Ovary (tissue), 7 donors: ENCODE measurements at regions not wholly inside any gene's neighbourhood (a gene's known extent, or its start where the extent isn't known, plus 50 kb on each side); places are given as distances from the start of the nearest gene placed in this dataset.

Experiments
- DNase-seq, 5 donors: peaks; one replicate each; pipeline ENCODE4 v3.0.0-alpha.2; 2019 to 2020
- H3K27ac ChIP-seq, 2 donors: fragments of 200-600 bp; one replicate each; pipeline versions ENCODE4 v1.5.1 to v1.8.0; 2019 to 2022
- H3K27me3 ChIP-seq: fragments of 200-600 bp; one replicate; pipeline ENCODE4 v1.8.0; 2022
- H3K36me3 ChIP-seq: fragments of 200-600 bp; sonication (generic); one replicate; pipeline ENCODE4 v1.5.1; 2019
- H3K4me1 ChIP-seq: one replicate; pipeline ENCODE4 v1.8.1; 2013; ENCODE audit warnings: mild to moderate bottlenecking, moderate library complexity; ENCODE audit not compliant: insufficient read depth
- H3K4me3 ChIP-seq: fragments of 200-600 bp; sonication (generic); one replicate; pipeline ENCODE4 v1.5.1; 2017
- H3K9me3 ChIP-seq, 2 donors: fragments of 200-600 bp in 1 of 2; sonication (generic) in 1 of 2; one replicate each; pipeline versions ENCODE4 v1.5.1 to v1.8.1; 2013 to 2019; ENCODE audit warnings: mild to moderate bottlenecking in 1 of 2, moderate library complexity in 1 of 2
- EP300 ChIP-seq: sonication (generic); formaldehyde crosslinking; IDR thresholded peaks from one replicate; pipeline ENCODE4 v1.6.1; 2017; ENCODE audit warnings: antibody characterized with exemption
- POLR2A ChIP-seq: fragments of 450-650 bp; IDR thresholded peaks from one replicate; pipeline ENCODE4 v1.6.1; 2017; ENCODE audit warnings: antibody characterized with exemption, mild to moderate bottlenecking, moderate library complexity
- WGBS, 3 donors: extraction: QIAGEN DNeasy Blood & Tissue Kit in 1 of 3; methylation state at CpG; one replicate each; pipeline versions ENCODE4 v1.1.5 to v1.1.7; 2013 to 2017; 5-methylcytosine and 5-hydroxymethylcytosine counted together
- intact Hi-C, 4 donors: fragments of 100-400 bp; cut with DNase I; formaldehyde crosslinking; loops; one replicate each; pipeline versions ENCODE4 v1.11.0 to v1.15.1; 2022 to 2023
- TF ChIP-seq, protein P1 (sequence below), 3 donors: fragments of 450-650 bp in 2 of 3; fragments of 200-600 bp in 1 of 3; IDR thresholded peaks; one replicate each; pipeline versions ENCODE4 v1.5.1 to v1.8.0; 2016 to 2022; ENCODE audit warnings: antibody characterized with exemption in 3 of 3, mild to moderate bottlenecking in 1 of 3
- donor health status: DM: no; HTN: no; CAD: no; lungs with moderate emphysema.
- donor health status: DM: no; HTN: no; CAD: no.
- donor health status: Bipolar disorder and iron deficiency.
- donor health status: DM: no; HTN: no; CAD: no.
- donor health status: DM: yes; HTN: yes; CAD: no.

- H3K9me3 ChIP-seq: no peaks in the 10 kb centered on the region
- 60 to 61% (median 61%) methylated on average over 15 of the region's 15 CpGs for WGBS, 3 donors
- intact Hi-C loops: loop anchor here in 3 of 4 donors (10.0 kb wide), 1 partner anchor 551 kb away; the partner anchor contains the start of gene SOX4 (in 3 of the 3)
- no peak for TF ChIP-seq EP300
- TF ChIP-seq, protein P1, sequence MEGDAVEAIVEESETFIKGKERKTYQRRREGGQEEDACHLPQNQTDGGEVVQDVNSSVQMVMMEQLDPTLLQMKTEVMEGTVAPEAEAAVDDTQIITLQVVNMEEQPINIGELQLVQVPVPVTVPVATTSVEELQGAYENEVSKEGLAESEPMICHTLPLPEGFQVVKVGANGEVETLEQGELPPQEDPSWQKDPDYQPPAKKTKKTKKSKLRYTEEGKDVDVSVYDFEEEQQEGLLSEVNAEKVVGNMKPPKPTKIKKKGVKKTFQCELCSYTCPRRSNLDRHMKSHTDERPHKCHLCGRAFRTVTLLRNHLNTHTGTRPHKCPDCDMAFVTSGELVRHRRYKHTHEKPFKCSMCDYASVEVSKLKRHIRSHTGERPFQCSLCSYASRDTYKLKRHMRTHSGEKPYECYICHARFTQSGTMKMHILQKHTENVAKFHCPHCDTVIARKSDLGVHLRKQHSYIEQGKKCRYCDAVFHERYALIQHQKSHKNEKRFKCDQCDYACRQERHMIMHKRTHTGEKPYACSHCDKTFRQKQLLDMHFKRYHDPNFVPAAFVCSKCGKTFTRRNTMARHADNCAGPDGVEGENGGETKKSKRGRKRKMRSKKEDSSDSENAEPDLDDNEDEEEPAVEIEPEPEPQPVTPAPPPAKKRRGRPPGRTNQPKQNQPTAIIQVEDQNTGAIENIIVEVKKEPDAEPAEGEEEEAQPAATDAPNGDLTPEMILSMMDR (IDR thresholded peaks at IDR 0.05): peak in 1 of 3 donors; percentile 15
- H3K27ac ChIP-seq: no peak overlapping the region
- DNase-seq: peak in 1 of 5 donors; percentile 26
- no peaks in the 10 kb centered on the region for H3K36me3 ChIP-seq
- H3K4me1 ChIP-seq: peaks cover 5% of the 10 kb centered on the region
- no peaks in the 10 kb centered on the region for H3K27me3 ChIP-seq
- H3K4me3 ChIP-seq: no peak overlapping the region
These were observed 150.8 kb downstream of the PRL start for GRCh38 chr6:22145823-22146677.

DNA sequence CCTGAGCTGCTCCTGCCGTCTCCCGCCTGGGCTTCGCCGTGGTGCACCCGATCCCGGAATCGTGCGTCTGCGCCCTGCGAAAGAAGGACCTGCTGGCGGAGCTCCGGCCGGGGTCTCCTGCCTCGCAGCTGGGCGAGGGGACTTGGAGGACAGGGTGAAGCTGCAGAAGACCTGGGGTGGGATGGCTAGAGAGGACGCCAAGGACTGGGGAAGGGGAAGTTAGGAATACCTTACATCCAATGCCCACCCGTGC is 150.2 kb downstream of the PRL start:
- peak in 2 of 5 donors; percentile 28 to 40 for DNase-seq
- Histone ChIP-seq H3K9me3 (no peaks in the 10 kb centered on the region), H3K36me3 (no peaks in the 10 kb centered on the region), H3K4me1 (peaks cover 5% of the 10 kb centered on the region), H3K4me3 (no peak overlapping the region), H3K27me3 (no peaks in the 10 kb centered on the region), H3K27ac (no peak overlapping the region)
- WGBS, 3 donors: 82 to 91% (median 91%) methylated on average over 17 of the region's 17 CpGs
- TF ChIP-seq EP300: no peak
- no peak for TF ChIP-seq POLR2A
- TF ChIP-seq, protein P1 (IDR thresholded peaks at IDR 0.05): no peak
- intact Hi-C loops: loop anchor here in 3 of 4 donors (10.0 kb wide), 1 partner anchor 552 kb away; the partner anchor contains the start of gene SOX4 (in 3 of the 3)

DNA sequence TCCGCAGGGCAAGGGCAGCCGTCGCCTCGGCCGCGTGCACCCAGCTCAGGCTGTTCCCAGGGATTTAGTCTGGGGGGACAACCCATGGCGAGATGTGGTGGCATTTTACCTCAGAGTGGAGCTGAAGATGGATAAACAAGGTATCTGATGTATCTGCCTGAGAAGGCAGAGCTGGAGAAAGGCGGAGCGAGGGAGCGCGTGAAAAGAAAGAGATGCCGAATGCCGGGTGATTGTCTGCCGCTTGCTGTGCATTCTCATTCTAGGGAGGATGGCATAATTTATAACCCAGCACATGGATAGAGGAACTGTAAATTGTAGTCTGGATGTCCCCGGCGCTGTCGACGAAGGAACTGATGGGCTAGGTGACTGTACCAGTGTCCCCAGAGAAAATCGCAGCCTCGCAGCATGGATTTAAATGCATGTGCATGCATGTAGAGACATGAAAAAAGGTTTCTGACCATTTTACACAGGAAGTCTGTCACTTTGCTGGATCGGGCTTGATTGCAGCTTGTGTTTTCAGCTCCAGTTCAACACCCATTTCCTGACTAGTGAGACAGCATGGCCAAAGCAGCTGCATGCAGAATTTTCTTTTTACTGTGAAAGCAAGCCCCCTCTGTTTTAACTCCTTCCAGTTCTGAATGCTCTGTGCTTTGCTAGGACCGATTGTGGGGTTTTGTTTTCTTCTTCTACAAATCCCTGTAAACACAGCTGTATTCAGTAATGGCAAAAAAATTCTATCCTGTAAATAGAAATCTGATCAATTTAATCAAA is 149.7 kb downstream of the PRL start:
- Histone ChIP-seq H3K4me3 (no peak overlapping the region), H3K4me1 (peaks cover 5% of the 10 kb centered on the region), H3K27ac (no peak overlapping the region), H3K9me3 (no peaks in the 10 kb centered on the region), H3K27me3 (no peaks in the 10 kb centered on the region), H3K36me3 (no peaks in the 10 kb centered on the region)
- intact Hi-C loops: loop anchor here in 3 of 4 donors (10.0 kb wide), 1 partner anchor 552 kb away; the partner anchor contains the start of gene SOX4 (in 3 of the 3)
- TF ChIP-seq EP300 (no peak), POLR2A (no peak)
- TF ChIP-seq, protein P1 (IDR thresholded peaks at IDR 0.05): no peak
- DNase-seq: no peak
- WGBS, 3 donors: 74 to 86% (median 80%) methylated on average over 22 of the region's 22 CpGs

DNA sequence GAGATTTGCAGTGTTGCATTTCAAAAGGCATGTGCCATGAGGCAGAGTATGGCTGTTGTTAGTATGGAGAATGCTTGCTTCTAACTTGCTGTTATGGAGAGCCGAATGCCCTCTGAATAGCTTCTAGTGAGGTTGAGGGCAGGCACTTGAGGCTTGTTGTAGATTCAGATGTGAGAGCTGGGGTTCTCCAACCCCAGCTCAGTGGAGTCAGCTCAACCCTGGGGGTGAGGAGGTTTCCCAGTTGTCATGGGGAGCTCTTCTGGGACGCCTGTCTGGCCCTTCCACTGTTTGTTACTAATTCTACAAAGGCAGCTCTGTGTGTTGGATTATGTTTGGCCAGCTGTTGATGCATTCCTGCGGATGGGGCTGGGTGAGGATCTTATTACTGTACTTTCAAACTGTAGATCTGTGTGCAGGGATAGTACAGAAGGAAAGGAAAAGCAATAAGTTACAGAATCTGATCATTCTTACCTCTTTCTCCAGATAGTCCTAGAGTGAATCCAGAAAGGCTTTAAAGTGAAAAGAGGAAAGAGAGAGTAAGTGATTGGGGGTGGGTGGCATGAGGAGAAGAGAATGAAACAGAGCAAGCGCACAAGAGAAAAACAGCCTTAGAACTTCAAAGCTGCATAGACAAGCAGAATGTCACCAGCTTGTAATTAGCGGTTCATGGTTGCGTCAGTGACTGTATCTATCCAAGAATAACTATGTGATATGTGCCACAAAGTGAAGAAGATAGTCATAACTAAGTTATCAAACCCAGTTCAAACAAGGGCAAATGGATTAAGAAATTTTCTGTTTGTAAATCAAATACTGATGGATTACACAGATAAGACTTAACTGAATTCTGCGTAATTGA is 148.7 kb downstream of the PRL start:
- DNase-seq: peak in 1 of 5 donors; percentile 38
- intact Hi-C loops: loop anchor here in 3 of 4 donors (10.0 kb wide), 1 partner anchor 553 kb away; the partner anchor contains the start of gene SOX4 (in 3 of the 3)
- TF ChIP-seq EP300 (no peak), POLR2A (no peak)
- TF ChIP-seq, protein P1 (IDR thresholded peaks at IDR 0.05): no peak
- WGBS, 3 donors: 20 to 48% (median 26%) methylated on average over 7 of the region's 7 CpGs
- Histone ChIP-seq H3K9me3 (no peaks in the 10 kb centered on the region), H3K4me3 (no peak overlapping the region), H3K36me3 (no peaks in the 10 kb centered on the region), H3K27me3 (no peaks in the 10 kb centered on the region), H3K27ac (no peak overlapping the region), H3K4me1 (peaks cover 5% of the 10 kb centered on the region)
